Esophagus muscularis mucosa (tissue), 3 donors: ENCODE measurements at regions not wholly inside any gene's neighbourhood (a gene's known extent, or its start where the extent isn't known, plus 50 kb on each side); places are given as distances from the start of the nearest gene placed in this dataset.

Experiments used
- POLR2A ChIP-seq: fragments of 450-650 bp; IDR thresholded peaks from one replicate; pipeline ENCODE4 v1.6.1; 2017; ENCODE audit warnings: antibody characterized with exemption, moderate library complexity, mild to moderate bottlenecking, low read depth
- TF ChIP-seq, protein P1 (sequence below), 3 experiments: fragments of 200-600 bp in 2 of 3; fragments of 450-650 bp in 1 of 3; sonication (generic) in 2 of 3; IDR thresholded peaks; one replicate each; pipeline ENCODE4 v1.5.1; 2017 to 2019; ENCODE audit warnings: antibody characterized with exemption in 3 of 3, mild to moderate bottlenecking in 2 of 3, moderate library complexity in 1 of 3

DNA sequence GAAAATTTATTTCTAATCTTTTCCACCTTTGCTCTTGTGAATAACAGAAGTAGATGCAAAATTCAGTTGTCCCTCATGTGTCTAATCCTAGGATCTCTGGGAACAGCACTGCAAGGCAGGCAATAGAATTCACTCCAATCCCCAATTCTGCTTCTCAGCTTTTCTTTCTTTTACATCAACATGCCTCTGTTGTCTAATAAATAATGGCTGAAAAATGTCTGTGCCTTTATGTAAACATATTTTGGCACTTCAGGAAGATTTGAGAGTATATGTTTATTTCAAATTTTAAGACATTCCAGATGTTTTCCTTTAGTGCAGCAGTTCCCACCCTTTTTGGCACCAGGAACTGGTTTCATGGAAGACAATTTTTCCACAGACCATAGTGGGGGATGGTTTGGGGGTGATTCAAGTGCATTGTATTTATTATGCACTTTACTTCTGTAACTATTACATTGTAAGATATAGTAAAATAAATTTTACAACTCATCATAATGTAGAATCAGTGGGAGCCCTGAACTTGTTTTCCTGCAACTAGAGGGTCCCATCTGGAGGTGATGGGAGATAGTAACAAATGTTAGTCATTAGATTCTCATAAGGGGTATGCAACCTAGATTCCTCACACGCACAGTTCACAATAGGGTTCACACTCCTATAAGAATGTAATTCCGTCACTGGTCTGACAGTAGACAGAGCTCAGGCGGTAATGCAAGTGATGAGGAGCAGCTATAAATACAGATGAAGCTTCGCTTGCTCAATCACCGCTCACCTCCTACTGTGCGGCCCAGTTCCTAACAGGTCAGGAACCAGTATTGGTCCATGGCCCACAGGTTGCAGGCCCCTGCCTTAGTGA lies 590.3 kb upstream of the CNTNAP5 start:
- TF ChIP-seq POLR2A: no peak
- TF ChIP-seq, protein P1, sequence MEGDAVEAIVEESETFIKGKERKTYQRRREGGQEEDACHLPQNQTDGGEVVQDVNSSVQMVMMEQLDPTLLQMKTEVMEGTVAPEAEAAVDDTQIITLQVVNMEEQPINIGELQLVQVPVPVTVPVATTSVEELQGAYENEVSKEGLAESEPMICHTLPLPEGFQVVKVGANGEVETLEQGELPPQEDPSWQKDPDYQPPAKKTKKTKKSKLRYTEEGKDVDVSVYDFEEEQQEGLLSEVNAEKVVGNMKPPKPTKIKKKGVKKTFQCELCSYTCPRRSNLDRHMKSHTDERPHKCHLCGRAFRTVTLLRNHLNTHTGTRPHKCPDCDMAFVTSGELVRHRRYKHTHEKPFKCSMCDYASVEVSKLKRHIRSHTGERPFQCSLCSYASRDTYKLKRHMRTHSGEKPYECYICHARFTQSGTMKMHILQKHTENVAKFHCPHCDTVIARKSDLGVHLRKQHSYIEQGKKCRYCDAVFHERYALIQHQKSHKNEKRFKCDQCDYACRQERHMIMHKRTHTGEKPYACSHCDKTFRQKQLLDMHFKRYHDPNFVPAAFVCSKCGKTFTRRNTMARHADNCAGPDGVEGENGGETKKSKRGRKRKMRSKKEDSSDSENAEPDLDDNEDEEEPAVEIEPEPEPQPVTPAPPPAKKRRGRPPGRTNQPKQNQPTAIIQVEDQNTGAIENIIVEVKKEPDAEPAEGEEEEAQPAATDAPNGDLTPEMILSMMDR (IDR thresholded peaks at IDR 0.05): no peak
